HEK293T (cell line): ENCODE measurements at regions not wholly inside any gene's neighbourhood (a gene's known extent, or its start where the extent isn't known, plus 50 kb on each side); places are given as distances from the start of the nearest gene placed in this dataset.

ENCODE experiments used
- ARNT ChIP-seq: fragments of 450-650 bp; IDR thresholded peaks from 2 replicates; pipeline ENCODE4 v1.6.1; 2017; ENCODE audit warnings: mild to moderate bottlenecking
- BHLHE40 ChIP-seq: fragments of 450-650 bp; IDR thresholded peaks from 2 replicates; pipeline ENCODE4 v1.6.1; 2016; ENCODE audit warnings: mild to moderate bottlenecking, moderate library complexity, borderline replicate concordance
- ELF4 ChIP-seq: fragments of 450-650 bp; IDR thresholded peaks from 2 replicates; pipeline ENCODE4 v1.6.1; 2017; ENCODE audit warnings: antibody characterized with exemption
- HDGF ChIP-seq: fragments of 450-650 bp; IDR thresholded peaks from 2 replicates; pipeline ENCODE4 v1.6.1; 2017; ENCODE audit warnings: antibody characterized with exemption, borderline replicate concordance
- LEF1 ChIP-seq: fragments of 450-650 bp; IDR thresholded peaks from 2 replicates; pipeline ENCODE4 v1.6.1; 2017; ENCODE audit warnings: mild to moderate bottlenecking, borderline replicate concordance
- PKNOX1 ChIP-seq: fragments of 450-650 bp; IDR thresholded peaks from 2 replicates; pipeline ENCODE4 v1.6.1; 2016

GRCh38 chr16:60392380-60392779 lies 1643.9 kb downstream of the CDH8 start:
- TF ChIP-seq ARNT (no peak), PKNOX1 (no peak), HDGF (no peak), ELF4 (no peak), BHLHE40 (no peak), LEF1 (no peak)
